Activated naive CD4-positive, alpha-beta T cell treated with anti-CD3 and anti-CD28 coated beads for 36 hours (primary cell): ENCODE measurements at regions not wholly inside any gene's neighbourhood (a gene's known extent, or its start where the extent isn't known, plus 50 kb on each side); places are given as distances from the start of the nearest gene placed in this dataset.
A peak's percentile ranks its signal among the peaks of the same experiment; 100 is the strongest.
"Not testable (repeated sequence)": the region's sequence is repeated elsewhere in the genome, so short reads cannot be mapped to it uniquely, and the experiment has no call there.

Experiments
- CTCF ChIA-PET: fragments of 350-600 bp; sonication (Branson Sonifier 250); formaldehyde crosslinking; loops from one replicate; lab custom pipeline; 2021; ENCODE audit warnings: antibody characterized with exemption; lab: Charles Lee
- DNase-seq: peaks from one replicate; pipeline ENCODE4 v3.0.0-alpha.2; 2020
- H3K27ac Mint-ChIP-seq: one replicate; pipeline ENCODE4 v1.8.0; 2021; ENCODE audit warnings: mild to moderate bottlenecking, mixed read lengths
- H3K27me3 Mint-ChIP-seq: one replicate; pipeline ENCODE4 v1.8.0; 2021; ENCODE audit warnings: low read depth, mixed read lengths
- H3K36me3 Mint-ChIP-seq: one replicate; pipeline ENCODE4 v1.8.0; 2021; ENCODE audit warnings: low read depth, mixed read lengths
- H3K4me1 Mint-ChIP-seq: one replicate; pipeline ENCODE4 v1.8.0; 2021; ENCODE audit warnings: low read depth, mixed read lengths
- H3K4me3 Mint-ChIP-seq: one replicate; pipeline ENCODE4 v1.8.0; 2021; ENCODE audit warnings: mild to moderate bottlenecking, moderate library complexity, mixed read lengths
- H3K9me3 Mint-ChIP-seq: one replicate; pipeline ENCODE4 v1.8.0; 2021; ENCODE audit warnings: mixed read lengths
- intact Hi-C: fragments of 100-400 bp; cut with micrococcal nuclease; formaldehyde crosslinking; loops from one replicate; pipeline ENCODE4 v1.15.1; 2023

DNA sequence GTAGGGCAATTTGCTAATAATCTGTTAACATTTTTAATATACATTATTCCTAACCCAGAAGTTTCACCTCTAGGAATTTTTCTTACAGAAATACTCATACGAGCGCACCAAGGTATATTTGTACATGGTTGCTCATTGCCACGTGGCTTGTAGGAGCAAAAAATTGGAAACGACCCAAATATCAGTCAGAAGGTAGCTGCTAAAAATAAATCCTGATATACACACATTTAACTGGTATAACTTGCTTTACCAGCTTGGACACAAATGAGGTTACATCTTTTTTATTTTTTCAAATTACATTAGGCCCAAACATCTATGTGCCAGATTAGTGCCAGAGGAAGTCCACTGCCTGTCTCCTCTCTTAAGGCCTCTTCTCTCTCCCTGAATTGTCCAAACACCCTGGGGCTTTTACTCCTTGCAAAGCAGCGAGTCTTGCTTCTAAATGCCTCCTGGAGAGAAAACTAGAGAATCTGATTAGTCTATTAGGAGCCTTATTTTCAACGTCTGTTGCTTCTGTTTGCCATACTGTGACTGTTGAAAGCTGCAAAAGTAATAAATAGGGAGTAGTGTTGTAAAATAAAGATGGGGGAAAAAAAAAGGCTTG lies 92.0 kb upstream of the SSBP2 start:
- CTCF ChIA-PET, result interaction anchor here (1.4 kb wide), 1 partner anchor 10 kb away, joined by 4 read pairs; no protein-coding TSS in a partner anchor

DNA sequence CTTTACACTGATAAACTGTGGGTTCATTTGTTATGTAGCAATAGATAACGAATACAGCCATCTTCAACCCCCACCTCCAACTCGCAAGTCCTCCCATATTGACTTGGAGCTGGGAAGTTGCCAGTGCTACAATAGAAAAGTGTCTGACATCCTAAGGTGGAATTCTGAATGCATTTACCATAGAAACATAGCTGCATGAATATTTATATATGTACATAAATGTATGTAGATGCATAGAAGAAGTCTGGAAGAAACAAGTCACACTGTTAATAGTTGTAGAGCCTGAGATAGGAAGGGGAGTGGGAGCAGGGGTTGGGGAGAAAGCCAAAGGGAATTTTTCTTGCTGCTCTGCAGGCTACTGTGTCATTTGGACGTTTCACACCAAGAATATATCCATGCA lies 88.1 kb upstream of the SSBP2 start:
- H3K36me3 Mint-ChIP-seq, result no peaks in the 10 kb centered on the region
- H3K27me3 Mint-ChIP-seq, result no peaks in the 10 kb centered on the region
- intact Hi-C loops, result loop anchor here (5.0 kb wide), 1 partner anchor 52 kb away; no protein-coding TSS in a partner anchor
- H3K4me3 Mint-ChIP-seq, result no peak overlapping the region
- no peak overlapping the region for H3K27ac Mint-ChIP-seq
- DNase-seq, result no peak
- CTCF ChIA-PET, result interaction anchor here (0.7 to 2.7 kb wide), 12 partner anchors 11 to 418 kb away, joined by 3 to 23 read pairs (median 4); no protein-coding TSS in a partner anchor
- no peaks in the 10 kb centered on the region for H3K9me3 Mint-ChIP-seq
- H3K4me1 Mint-ChIP-seq, result peaks cover 9% of the 10 kb centered on the region

More for the DNA sequence above, 92.0 kb upstream of the SSBP2 start:
- Mint-ChIP-seq H3K36me3 (no peaks in the 10 kb centered on the region), H3K27me3 (no peaks in the 10 kb centered on the region), H3K9me3 (no peaks in the 10 kb centered on the region), H3K4me1 (peaks cover 9% of the 10 kb centered on the region), H3K4me3 (no peak overlapping the region), H3K27ac (no peak overlapping the region)
- intact Hi-C loops, result no loop called here
- no peak for DNase-seq

DNA sequence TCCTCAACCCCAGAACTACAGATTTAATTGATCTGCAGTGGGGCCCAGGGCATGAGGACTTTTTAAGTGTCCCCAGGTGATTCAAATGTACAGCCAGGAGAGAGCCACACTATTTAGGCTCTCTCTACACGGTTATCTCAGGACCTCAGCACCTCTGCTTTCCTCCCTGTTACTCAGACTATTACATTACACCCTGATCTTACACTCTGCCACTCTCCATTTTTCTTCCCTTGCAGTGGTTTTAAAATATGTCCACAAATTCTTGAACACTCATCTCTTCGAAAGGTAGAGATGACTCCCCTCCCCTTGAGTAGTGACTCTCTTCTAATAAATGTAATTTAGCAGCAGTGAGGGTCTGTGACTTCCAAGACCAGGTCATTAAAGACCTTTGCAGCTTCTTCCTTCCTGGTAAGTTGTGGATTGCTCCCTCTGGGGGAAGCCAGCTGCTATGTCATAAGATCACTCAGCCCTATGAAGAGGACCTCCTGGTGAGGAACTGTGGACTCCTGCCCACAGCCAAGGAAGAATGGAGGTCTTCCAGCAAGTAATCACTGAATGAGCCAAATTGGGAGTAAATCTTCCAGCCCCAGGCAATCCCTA lies 87.5 kb upstream of the SSBP2 start:
- intact Hi-C loops, result loop anchor here (1.0 to 5.0 kb wide), 7 partner anchors 51 to 413 kb away; partner anchors contain the start of gene SSBP2
- no peaks in the 10 kb centered on the region for H3K36me3 Mint-ChIP-seq
- peaks cover 9% of the 10 kb centered on the region for H3K4me1 Mint-ChIP-seq
- CTCF ChIA-PET, result interaction anchor here (0.7 to 2.7 kb wide), 14 partner anchors 11 to 427 kb away, joined by 3 to 23 read pairs (median 4); no protein-coding TSS in a partner anchor
- no peaks in the 10 kb centered on the region for H3K9me3 Mint-ChIP-seq
- no peaks in the 10 kb centered on the region for H3K27me3 Mint-ChIP-seq
- H3K4me3 Mint-ChIP-seq, result no peak overlapping the region
- no peak overlapping the region for H3K27ac Mint-ChIP-seq
- DNase-seq, result peak; percentile 46

DNA sequence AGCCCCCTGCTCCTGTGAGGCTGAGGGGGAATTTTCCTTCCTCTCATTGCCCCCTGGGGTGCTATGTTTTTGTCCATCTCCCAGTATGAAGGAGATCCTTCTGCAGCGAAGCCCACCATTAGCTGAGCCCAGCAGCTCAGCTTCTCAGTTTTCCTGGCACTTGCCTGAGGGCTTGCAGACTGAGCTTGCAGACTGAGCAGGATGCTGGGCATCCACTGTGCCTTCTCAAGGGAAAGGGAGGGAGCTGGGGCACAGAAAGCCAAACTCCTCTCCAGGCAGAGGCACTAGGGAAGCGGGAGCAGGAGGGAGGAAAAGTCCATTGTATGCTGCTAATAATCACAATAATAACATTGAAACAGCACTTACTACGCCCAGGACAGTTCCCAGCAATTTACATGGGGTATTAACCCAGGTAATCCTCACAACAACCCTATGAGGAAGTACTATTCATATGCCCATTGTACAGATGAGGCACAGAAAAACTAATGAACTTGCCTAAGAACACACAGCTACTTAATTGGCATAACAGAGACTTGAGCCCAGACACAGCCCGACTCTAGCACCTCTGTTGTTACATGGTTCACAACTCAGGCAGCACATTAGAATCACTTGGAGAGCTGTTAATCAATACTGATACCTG lies 86.9 kb upstream of the SSBP2 start:
- H3K36me3 Mint-ChIP-seq, result no peaks in the 10 kb centered on the region
- DNase-seq, result no peak
- no peak overlapping the region for H3K4me3 Mint-ChIP-seq
- CTCF ChIA-PET, result interaction anchor here (0.7 to 2.7 kb wide), 12 partner anchors 10 to 428 kb away, joined by 3 to 23 read pairs (median 4); no protein-coding TSS in a partner anchor
- no peaks in the 10 kb centered on the region for H3K9me3 Mint-ChIP-seq
- H3K27me3 Mint-ChIP-seq, result no peaks in the 10 kb centered on the region
- intact Hi-C loops, result loop anchor here (1.0 to 5.0 kb wide), 7 partner anchors 50 to 412 kb away; partner anchors contain the start of gene SSBP2
- peaks cover 9% of the 10 kb centered on the region for H3K4me1 Mint-ChIP-seq
- H3K27ac Mint-ChIP-seq, result no peak overlapping the region

DNA sequence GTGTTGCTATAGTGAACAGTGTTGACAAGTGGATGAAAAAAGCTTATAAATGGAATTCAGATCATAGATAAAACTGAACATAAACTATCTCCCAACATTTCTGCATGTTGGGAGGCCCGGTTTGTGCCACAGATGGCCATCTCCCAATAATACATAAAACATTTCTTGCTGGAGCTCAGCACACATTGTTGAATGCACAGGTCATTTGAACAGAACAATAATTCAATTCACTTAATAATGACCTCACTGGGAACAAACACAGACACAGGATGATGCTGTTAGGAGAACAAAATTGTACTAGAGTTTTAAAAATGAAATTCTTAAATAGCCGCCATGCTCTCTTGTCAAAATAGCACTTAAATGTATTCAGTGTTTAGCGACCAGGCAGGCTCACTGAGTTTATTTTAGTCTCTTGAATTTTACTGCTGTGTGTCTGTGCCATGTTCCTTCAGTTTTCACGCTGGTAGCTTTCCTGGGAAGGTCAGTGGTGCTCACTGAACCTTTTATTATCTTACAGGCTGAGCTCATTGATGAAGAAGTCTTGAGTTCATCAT lies 85.0 kb upstream of the SSBP2 start:
- CTCF ChIA-PET, result no interaction called here
- peaks cover 7% of the 10 kb centered on the region for H3K4me1 Mint-ChIP-seq
- no peak overlapping the region for H3K27ac Mint-ChIP-seq
- no peaks in the 10 kb centered on the region for H3K36me3 Mint-ChIP-seq
- no peaks in the 10 kb centered on the region for H3K9me3 Mint-ChIP-seq
- no peaks in the 10 kb centered on the region for H3K27me3 Mint-ChIP-seq
- H3K4me3 Mint-ChIP-seq, result no peak overlapping the region
- DNase-seq, result no peak
- intact Hi-C loops, result loop anchor here (5.0 kb wide), 1 partner anchor 49 kb away; no protein-coding TSS in a partner anchor

DNA sequence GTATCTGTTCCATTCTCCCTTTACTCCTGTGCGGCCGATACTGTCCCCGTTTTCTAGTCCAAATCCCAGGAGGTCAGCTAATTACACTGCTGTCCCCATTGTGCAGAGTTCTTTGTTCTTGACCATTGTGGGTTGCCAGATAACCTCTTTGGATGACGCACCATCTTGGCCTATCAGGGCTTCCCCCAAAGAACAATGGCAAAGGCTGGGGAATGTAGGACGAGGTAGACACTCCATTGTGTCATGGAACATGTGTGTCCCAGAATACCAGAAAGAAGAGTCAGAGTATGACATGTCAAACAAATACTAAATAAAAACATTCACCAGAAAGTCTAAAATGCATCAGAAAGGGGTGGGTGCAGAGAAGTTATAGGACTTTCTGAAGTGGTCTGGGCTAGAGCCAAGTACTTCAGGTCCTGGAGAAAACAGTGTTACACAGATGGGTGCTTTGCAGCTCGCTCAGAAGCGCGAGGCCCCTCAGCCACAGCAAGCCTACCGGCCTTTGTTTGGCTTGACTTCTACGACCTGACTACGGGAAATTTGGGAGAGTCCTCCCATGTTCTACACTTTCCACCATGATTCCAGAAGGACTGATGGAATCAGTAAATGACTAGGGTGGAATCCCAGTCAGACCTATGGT lies 83.2 kb upstream of the SSBP2 start:
- Mint-ChIP-seq H3K36me3 (no peaks in the 10 kb centered on the region), H3K4me3 (no peak overlapping the region), H3K4me1 (peaks cover 7% of the 10 kb centered on the region), H3K9me3 (no peaks in the 10 kb centered on the region), H3K27ac (no peak overlapping the region), H3K27me3 (no peaks in the 10 kb centered on the region)
- DNase-seq, result no peak
- CTCF ChIA-PET, result interaction anchor here (1.4 kb wide), 1 partner anchor 8 kb away, joined by 4 read pairs; no protein-coding TSS in a partner anchor
- intact Hi-C loops, result no loop called here

DNA sequence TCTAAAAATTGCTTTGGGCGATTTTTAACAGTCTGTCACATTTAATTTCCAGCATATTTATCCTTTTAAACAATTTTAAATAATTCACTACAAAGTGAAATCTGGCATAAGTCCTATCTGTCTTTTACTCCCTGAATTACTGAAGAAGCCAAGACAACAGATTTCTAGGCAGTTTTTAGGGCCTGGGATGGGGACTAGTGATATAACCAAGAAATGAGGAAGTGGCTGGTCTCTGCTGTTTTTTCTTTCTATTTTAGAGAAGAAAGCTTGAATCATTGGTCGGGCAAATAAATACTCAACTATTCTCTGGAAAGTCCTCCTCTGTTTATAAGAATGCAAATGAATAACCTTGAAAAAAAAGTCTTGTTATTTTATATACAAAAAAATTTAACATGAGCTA lies 79.7 kb upstream of the SSBP2 start:
- Mint-ChIP-seq H3K36me3 (no peaks in the 10 kb centered on the region), H3K4me3 (no peak overlapping the region), H3K27me3 (no peaks in the 10 kb centered on the region), H3K4me1 (no peaks in the 10 kb centered on the region), H3K9me3 (no peaks in the 10 kb centered on the region), H3K27ac (no peak overlapping the region)
- no peak for DNase-seq
- intact Hi-C loops, result no loop called here
- CTCF ChIA-PET, result no interaction called here

DNA sequence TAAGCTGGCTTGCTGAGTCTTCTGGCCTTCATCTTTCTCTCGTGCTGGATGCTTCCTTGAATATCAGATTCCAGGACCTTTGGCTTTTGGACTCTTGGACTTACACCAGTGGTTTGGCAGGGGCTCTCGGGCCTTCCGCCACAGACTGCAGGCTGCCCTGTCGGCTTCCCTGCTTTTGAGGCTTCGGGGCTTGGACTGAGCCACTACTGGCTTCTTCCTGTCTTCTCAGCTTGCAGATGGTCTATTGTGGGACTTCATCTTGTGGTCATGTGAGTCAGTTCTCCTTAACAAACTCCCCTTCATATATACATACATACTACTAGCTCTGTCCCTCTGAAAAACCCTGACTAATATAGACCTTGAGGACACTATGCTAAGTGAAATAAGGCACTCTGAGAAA lies 78.3 kb upstream of the SSBP2 start:
- intact Hi-C loops, result no loop called here
- DNase-seq, result no peak

DNA sequence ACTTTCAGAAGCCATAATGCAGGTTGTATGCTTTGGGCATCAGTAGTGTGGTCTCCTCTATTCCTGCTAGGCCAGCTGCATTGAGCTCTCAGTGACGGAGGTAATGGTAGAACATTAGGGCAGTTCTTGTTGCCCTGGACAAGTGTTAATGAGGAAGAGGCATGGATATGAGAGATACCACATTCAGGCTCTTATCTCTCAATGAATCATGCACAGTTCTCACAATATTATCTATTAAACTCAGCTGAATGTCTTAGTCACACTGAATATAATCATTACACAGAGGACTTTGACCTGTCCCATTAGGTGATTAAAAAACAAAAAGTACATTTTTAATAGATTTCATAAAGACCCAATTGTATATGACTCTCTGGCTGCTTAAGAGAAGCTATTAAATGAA lies 76.6 kb upstream of the SSBP2 start:
- no peak for DNase-seq
- H3K27ac Mint-ChIP-seq, result no peak overlapping the region
- CTCF ChIA-PET, result interaction anchor here (0.6 to 1.8 kb wide), 4 partner anchors 11 to 17 kb away, joined by 3 to 8 read pairs (median 4); no protein-coding TSS in a partner anchor
- intact Hi-C loops, result no loop called here
- H3K9me3 Mint-ChIP-seq, result no peaks in the 10 kb centered on the region
- no peak overlapping the region for H3K4me3 Mint-ChIP-seq
- H3K4me1 Mint-ChIP-seq, result no peaks in the 10 kb centered on the region
- no peaks in the 10 kb centered on the region for H3K36me3 Mint-ChIP-seq
- H3K27me3 Mint-ChIP-seq, result no peaks in the 10 kb centered on the region

More for the DNA sequence above, 78.3 kb upstream of the SSBP2 start:
- Mint-ChIP-seq H3K4me1 (no peaks in the 10 kb centered on the region), H3K36me3 (no peaks in the 10 kb centered on the region), H3K4me3 (no peak overlapping the region), H3K27ac (no peak overlapping the region), H3K27me3 (no peaks in the 10 kb centered on the region), H3K9me3 (no peaks in the 10 kb centered on the region)
- CTCF ChIA-PET, result no interaction called here

DNA sequence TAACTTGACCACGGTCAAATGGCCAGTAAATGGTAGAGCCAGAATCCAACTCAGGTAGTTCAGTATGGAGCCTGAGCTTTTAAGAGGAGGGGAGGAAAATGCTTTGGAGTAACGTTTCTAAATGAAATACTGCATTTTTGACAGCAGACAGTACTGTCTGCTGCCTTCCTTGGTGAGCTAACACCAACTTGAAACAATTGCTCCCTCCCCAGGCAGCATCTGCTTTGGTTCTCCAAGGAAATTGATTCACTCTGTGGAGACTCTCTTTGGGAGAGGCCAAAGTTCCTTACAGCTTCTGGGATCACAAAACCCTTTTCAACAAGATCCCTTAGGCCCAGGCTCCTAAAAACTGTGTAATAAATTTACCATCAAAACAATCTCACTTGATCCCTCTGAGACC lies 75.2 kb upstream of the SSBP2 start:
- Mint-ChIP-seq H3K36me3 (no peaks in the 10 kb centered on the region), H3K27me3 (no peaks in the 10 kb centered on the region), H3K4me3 (no peak overlapping the region), H3K9me3 (no peaks in the 10 kb centered on the region), H3K4me1 (no peaks in the 10 kb centered on the region), H3K27ac (no peak overlapping the region)
- no peak for DNase-seq
- CTCF ChIA-PET, result no interaction called here
- intact Hi-C loops, result no loop called here

DNA sequence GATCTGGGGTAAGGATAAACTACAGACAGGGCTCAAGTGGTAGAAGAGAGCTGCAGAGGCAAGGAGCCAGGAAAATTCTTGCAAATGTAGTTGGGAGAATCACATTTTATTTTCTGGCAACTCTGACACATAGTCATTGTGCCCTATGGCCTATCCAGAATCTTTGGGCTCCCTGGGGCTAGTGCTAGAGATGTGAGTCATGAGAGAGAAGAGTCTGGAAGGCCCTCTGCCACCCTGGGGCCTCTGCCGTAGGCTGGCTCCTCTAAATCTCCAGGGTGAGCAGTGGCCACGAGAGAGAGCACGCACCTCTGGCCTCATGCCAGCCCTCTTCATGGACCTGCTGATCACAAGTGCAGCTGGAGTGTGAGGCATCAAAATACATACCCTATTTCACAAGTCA lies 74.3 kb upstream of the SSBP2 start:
- no peak overlapping the region for H3K4me3 Mint-ChIP-seq
- H3K27ac Mint-ChIP-seq, result no peak overlapping the region
- peaks cover 6% of the 10 kb centered on the region for H3K4me1 Mint-ChIP-seq
- intact Hi-C loops, result no loop called here
- no peak for DNase-seq
- no peaks in the 10 kb centered on the region for H3K36me3 Mint-ChIP-seq
- CTCF ChIA-PET, result no interaction called here
- H3K9me3 Mint-ChIP-seq, result no peaks in the 10 kb centered on the region
- no peaks in the 10 kb centered on the region for H3K27me3 Mint-ChIP-seq

DNA sequence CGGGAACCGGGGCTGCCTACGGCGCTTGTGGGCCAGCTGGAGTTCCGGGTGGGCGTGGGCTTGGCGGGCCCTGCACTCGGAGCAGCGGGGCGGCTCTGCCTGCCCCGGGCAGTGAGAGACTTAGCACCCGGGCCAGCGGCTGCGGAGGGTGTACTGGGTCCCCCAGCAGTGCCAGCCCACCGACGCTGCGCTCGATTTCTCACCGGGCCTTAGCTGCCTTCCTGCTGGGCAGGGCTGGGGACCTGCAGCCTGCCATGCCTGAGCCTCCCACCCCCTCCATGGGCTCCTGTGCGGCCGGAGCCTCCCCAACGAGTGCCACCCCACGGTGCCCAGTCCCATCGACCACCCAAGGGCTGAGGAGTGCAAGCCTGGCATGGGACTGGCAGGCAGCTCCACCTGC lies 72.8 kb upstream of the SSBP2 start:
- H3K27me3 Mint-ChIP-seq, CTCF ChIA-PET, H3K36me3 Mint-ChIP-seq, intact Hi-C loops, H3K9me3 Mint-ChIP-seq, DNase-seq, H3K27ac Mint-ChIP-seq, H3K4me3 Mint-ChIP-seq: not testable (repeated sequence)
- H3K4me1 Mint-ChIP-seq, result peaks cover 16% of the 10 kb centered on the region
